Naive thymus-derived CD8-positive, alpha-beta T cell (primary cell): ENCODE measurements at regions not wholly inside any gene's neighbourhood (a gene's known extent, or its start where the extent isn't known, plus 50 kb on each side); places are given as distances from the start of the nearest gene placed in this dataset.

Experiments used
- ATAC-seq, 2 donors: fragments of 150-1000 bp; cut with Tn5 transposase in 1 of 2; sonication (Bioruptor Pico), chemical (Tn5 transposase) in 1 of 2; 1 replicate in 1 of 2; 2 replicates in 1 of 2; pipeline ENCODE4 v1.10.0; 2021; ENCODE audit warnings: mild to moderate bottlenecking in 2 of 2, moderate library complexity in 2 of 2
- POLR2A ChIA-PET: fragments of 350-600 bp; sonication (Branson Sonifier 250); formaldehyde crosslinking; loops from one replicate; lab custom pipeline; 2021; ENCODE audit warnings: antibody characterized with exemption; lab: Charles Lee
- DNase-seq, 10 donors: peaks; one replicate each; pipeline versions ENCODE4 v3.0.0 to v3.0.0-alpha.2; 2020 to 2022
- H3K27ac Mint-ChIP-seq, 10 donors: one replicate each; pipeline ENCODE4 v1.8.0; 2020 to 2022; ENCODE audit warnings: mild to moderate bottlenecking in 10 of 10, mixed read lengths in 10 of 10, moderate library complexity in 4 of 10, inconsistent platforms in 1 of 10
- H3K27me3 Mint-ChIP-seq, 5 donors: one replicate each; pipeline ENCODE4 v1.8.0; 2021 to 2022; ENCODE audit warnings: mixed read lengths in 5 of 5
- H3K36me3 Mint-ChIP-seq, 3 donors: one replicate each; pipeline ENCODE4 v1.8.0; 2020 to 2022; ENCODE audit warnings: mixed read lengths in 3 of 3, mild to moderate bottlenecking in 2 of 3, inconsistent platforms in 1 of 3
- H3K4me1 Mint-ChIP-seq, 4 donors: one replicate each; pipeline ENCODE4 v1.8.0; 2021 to 2022; ENCODE audit warnings: mixed read lengths in 4 of 4
- H3K4me3 Mint-ChIP-seq, 10 donors: one replicate each; pipeline ENCODE4 v1.8.0; 2020 to 2022; ENCODE audit warnings: mild to moderate bottlenecking in 10 of 10, mixed read lengths in 10 of 10, moderate library complexity in 6 of 10, inconsistent platforms in 1 of 10
- H3K9me3 Mint-ChIP-seq, 9 donors: one replicate each; pipeline ENCODE4 v1.8.0; 2020 to 2022; ENCODE audit warnings: mixed read lengths in 9 of 9, mild to moderate bottlenecking in 3 of 9, inconsistent platforms in 1 of 9, moderate library complexity in 1 of 9

DNA sequence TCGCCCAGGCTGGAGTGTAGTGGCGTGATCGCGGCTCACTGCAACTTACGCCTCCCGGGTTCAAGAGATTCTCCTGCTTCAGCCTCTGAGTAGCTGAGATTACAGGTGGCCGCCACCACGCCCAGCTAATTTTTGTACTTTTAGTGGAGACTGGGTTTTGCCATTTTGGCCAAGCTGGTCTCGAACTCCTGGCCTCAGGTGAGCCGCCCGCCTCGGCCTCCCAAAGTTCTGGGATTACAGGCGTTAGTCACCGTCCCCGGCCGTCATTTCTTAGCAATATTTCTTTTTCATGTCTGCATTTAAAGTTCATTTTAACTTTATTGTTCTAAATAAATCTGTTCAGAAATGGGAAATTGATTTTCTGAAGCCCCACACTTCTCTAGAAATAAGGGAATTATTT lies 597.3 kb upstream of the DDX18 start:
- H3K27ac Mint-ChIP-seq, result no peak overlapping the region
- no peaks in the 10 kb centered on the region for H3K36me3 Mint-ChIP-seq
- no peak for DNase-seq
- no peaks in the 10 kb centered on the region for H3K4me1 Mint-ChIP-seq
- no peak for ATAC-seq
- POLR2A ChIA-PET, result no interaction called here
- H3K9me3 Mint-ChIP-seq, result peaks cover 4 to 35% (median 11%) of the 10 kb centered on the region in 9 donors
- H3K4me3 Mint-ChIP-seq, result no peak overlapping the region
- H3K27me3 Mint-ChIP-seq, result no peaks in the 10 kb centered on the region

DNA sequence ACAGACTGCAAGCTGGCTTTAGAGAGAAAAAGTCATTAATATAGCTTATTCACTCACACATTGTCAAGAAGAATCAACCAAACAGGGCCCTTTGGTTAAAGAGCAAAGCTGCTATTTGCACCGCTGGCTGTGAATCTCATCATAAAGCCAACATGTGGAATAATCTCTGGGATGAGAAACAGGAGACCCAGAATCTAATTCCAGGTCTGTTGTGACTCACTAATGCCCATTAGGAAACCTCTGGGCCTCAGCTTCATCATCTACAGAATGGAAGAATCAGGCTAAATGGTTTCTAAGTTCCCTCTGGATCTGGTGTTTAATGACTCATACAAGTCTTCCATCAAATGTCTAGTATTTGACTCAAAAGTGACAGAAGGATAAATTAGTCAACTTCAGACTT lies 591.7 kb upstream of the DDX18 start:
- Mint-ChIP-seq H3K27me3 (no peaks in the 10 kb centered on the region), H3K4me3 (no peak overlapping the region), H3K27ac (no peak overlapping the region), H3K4me1 (no peaks in the 10 kb centered on the region), H3K36me3 (peaks cover 0 to 3% (median 0%) of the 10 kb centered on the region in 3 donors), H3K9me3 (peaks cover 0 to 36% (median 12%) of the 10 kb centered on the region in 9 donors)
- POLR2A ChIA-PET, result no interaction called here
- DNase-seq (no peak), ATAC-seq (no peak)

DNA sequence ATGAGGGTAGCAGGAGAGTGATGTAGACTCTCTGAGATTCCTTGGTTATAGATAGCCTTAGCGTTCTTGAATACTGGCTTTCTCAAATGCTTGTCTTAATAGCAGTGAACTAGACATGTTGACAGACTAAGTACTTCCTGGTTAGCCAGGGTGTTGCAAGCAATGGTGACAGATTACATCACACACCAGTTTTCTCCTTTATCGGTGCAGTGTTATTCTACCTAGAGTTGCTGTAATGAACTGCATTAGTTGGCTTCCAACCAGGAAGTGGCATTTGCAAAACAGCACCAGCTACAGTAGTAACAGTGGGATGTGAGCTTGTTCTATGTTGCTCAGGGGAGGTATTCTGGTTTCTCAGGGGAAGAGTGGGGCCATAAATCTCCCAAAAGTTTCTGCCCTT lies 582.2 kb upstream of the DDX18 start:
- DNase-seq (no peak), ATAC-seq (no peak)
- H3K4me1 Mint-ChIP-seq, result no peaks in the 10 kb centered on the region
- no peaks in the 10 kb centered on the region for H3K27me3 Mint-ChIP-seq
- POLR2A ChIA-PET, result no interaction called here
- H3K4me3 Mint-ChIP-seq, result no peak overlapping the region
- peak overlapping the region in 1 of 10 donors; percentile 18 for H3K27ac Mint-ChIP-seq
- peaks cover 8 to 63% (median 25%) of the 10 kb centered on the region in 9 donors for H3K9me3 Mint-ChIP-seq
- peaks cover 0 to 11% (median 0%) of the 10 kb centered on the region in 3 donors for H3K36me3 Mint-ChIP-seq

DNA sequence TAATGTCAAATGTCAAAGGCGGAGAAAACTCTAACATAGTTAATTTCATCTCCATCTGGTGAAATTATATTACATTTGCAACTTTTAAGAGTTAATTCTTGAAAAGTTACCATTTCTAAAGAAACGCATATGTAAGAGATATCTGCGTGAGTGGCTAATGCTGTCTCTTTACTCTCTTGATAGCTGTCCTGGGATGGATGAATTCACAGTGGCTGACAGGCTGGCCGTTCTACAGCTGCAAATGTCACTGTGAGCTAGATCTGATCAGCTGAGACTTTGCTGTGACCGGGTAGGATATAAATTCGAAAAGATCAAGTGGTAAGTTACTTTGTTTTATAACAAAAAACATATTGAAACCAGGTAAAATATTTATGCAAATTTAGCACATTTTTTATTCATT lies 557.1 kb upstream of the DDX18 start:
- H3K9me3 Mint-ChIP-seq, result peaks cover 0 to 23% (median 5%) of the 10 kb centered on the region in 9 donors
- POLR2A ChIA-PET, result no interaction called here
- no peak overlapping the region for H3K27ac Mint-ChIP-seq

DNA sequence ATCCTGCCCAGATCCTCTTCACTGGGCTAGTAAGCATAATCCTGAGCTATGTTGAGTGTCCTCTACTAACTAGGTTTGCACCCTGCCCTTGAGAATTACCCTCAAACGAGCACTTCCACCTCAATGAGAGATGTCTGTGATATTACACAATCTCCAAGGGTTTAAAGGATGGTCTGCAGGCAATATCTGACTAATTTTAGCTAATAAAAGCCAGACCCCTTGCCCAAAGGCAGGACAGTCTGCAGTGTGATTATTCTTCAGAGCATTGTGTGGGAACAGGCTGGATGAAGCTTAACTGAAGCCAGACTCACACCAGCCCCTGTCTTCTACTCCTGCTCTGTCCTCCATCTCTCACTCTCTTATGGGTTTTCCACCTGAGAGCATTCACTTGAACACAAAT lies 544.9 kb upstream of the DDX18 start:
- Mint-ChIP-seq H3K27me3 (no peaks in the 10 kb centered on the region), H3K4me3 (no peak overlapping the region), H3K27ac (no peak overlapping the region), H3K9me3 (peaks cover 4 to 23% (median 6%) of the 10 kb centered on the region in 9 donors), H3K36me3 (no peaks in the 10 kb centered on the region), H3K4me1 (no peaks in the 10 kb centered on the region)
- POLR2A ChIA-PET, result no interaction called here
- DNase-seq, result no peak
- ATAC-seq, result no peak

More for the DNA sequence above, 557.1 kb upstream of the DDX18 start:
- no peak overlapping the region for H3K4me3 Mint-ChIP-seq
- no peaks in the 10 kb centered on the region for H3K36me3 Mint-ChIP-seq
- ATAC-seq (no peak), DNase-seq (no peak)
- no peaks in the 10 kb centered on the region for H3K4me1 Mint-ChIP-seq
- no peaks in the 10 kb centered on the region for H3K27me3 Mint-ChIP-seq

DNA sequence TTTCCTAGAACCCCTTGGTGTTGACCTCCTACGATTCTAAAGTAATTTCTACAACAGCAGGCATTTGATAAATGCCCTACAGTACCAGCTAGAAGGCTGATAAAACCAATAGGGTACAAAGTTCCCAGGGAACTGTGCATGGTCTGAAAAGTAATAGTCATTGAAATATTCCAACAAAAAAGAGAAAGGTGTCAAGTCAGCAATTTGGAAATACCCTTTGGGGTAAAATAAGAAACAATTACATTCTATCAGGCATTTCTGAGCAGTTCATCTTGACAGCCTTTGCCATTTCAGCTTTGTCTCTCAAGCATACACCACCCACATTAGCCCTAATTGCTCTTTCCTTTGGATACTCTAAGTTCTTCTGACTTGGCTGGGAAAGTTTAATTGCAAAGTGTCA lies 542.9 kb upstream of the DDX18 start:
- Mint-ChIP-seq H3K36me3 (no peaks in the 10 kb centered on the region), H3K27ac (no peak overlapping the region), H3K27me3 (no peaks in the 10 kb centered on the region), H3K4me1 (no peaks in the 10 kb centered on the region), H3K9me3 (peaks cover 0 to 23% (median 10%) of the 10 kb centered on the region in 9 donors), H3K4me3 (no peak overlapping the region)
- DNase-seq (no peak), ATAC-seq (no peak)
- POLR2A ChIA-PET, result no interaction called here

DNA sequence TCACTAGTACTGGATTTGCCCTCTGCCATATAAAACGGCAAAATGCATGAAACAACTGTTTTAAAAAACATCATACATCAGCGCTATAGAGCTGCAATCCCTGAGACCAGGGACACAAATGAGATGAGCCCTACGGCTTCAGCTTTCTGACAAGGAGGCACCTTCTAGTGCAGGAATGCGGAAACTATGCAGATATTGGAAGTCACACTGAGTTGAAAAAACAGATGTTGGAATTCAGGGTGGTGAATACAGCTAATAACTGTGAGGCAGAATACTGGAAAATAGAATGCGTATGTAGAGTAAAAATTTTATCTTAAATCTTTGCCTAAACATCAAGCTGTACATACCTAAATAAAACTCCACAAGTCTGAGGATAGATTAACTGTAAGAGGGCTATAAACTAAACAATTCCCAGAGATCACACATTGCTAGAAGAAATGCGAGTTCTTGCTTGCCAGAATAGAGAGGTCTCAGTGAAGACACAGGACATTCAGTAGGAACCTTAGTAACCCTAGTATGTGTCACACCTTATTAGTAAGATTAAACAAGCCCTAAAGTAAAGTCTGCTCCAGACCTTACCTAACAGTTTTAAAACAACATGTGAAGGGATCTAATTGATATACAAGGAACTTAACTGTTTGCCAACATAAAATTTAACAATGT lies 541.4 kb upstream of the DDX18 start:
- no peak for DNase-seq
- POLR2A ChIA-PET, result no interaction called here
- Mint-ChIP-seq H3K4me1 (no peaks in the 10 kb centered on the region), H3K4me3 (no peak overlapping the region), H3K36me3 (no peaks in the 10 kb centered on the region), H3K9me3 (peaks cover 0 to 27% (median 7%) of the 10 kb centered on the region in 9 donors), H3K27ac (no peak overlapping the region), H3K27me3 (no peaks in the 10 kb centered on the region)
- no peak for ATAC-seq

DNA sequence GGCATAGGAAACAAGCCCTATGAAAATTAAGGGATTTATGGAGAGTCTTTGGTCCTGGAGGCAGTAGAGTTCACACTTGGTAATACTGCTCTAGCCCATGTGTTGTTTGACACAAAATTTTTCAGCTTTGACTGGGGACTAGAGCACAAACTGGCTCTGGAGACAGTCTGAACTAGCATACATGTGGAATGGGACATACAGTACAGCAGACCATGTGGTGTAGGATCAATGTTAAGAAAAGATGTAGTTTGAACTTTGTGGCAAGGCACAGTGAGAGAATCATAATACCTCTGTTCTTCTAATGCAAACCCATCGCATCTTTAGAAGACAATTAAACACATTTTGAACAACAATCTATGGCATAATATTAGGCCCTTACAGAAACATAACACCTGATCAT lies 521.5 kb upstream of the DDX18 start:
- POLR2A ChIA-PET, result no interaction called here
- no peaks in the 10 kb centered on the region for H3K4me1 Mint-ChIP-seq
- no peak overlapping the region for H3K4me3 Mint-ChIP-seq
- H3K36me3 Mint-ChIP-seq, result no peaks in the 10 kb centered on the region
- no peaks in the 10 kb centered on the region for H3K27me3 Mint-ChIP-seq
- DNase-seq (no peak), ATAC-seq (no peak)
- peaks cover 1 to 29% (median 8%) of the 10 kb centered on the region in 9 donors for H3K9me3 Mint-ChIP-seq
- no peak overlapping the region for H3K27ac Mint-ChIP-seq

DNA sequence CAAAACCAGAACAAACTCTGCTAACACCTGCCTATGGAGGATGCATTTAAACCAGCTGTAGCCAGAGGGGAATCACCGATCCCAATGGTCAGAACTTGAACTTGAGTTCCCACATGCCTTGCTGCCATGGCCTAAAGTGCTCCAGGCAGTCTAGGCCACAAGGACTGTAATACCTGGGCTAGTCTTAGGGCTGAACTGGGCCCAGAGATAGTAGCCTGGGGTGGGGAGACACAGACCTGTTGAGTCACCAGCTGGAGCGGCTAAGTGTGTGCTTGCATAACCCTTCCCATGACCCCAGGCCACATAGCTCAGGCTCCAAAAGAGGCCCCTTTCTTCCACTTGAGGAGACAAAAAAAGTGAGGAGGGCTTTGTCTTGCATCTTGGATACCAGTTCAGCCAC lies 515.0 kb upstream of the DDX18 start:
- ATAC-seq (no peak), DNase-seq (no peak)
- H3K9me3 Mint-ChIP-seq, result peaks cover 0 to 38% (median 6%) of the 10 kb centered on the region in 9 donors
- no peaks in the 10 kb centered on the region for H3K36me3 Mint-ChIP-seq
- peaks cover 0 to 4% (median 0%) of the 10 kb centered on the region in 5 donors for H3K27me3 Mint-ChIP-seq
- H3K4me1 Mint-ChIP-seq, result no peaks in the 10 kb centered on the region
- POLR2A ChIA-PET, result no interaction called here
- H3K4me3 Mint-ChIP-seq, result no peak overlapping the region
- H3K27ac Mint-ChIP-seq, result no peak overlapping the region

DNA sequence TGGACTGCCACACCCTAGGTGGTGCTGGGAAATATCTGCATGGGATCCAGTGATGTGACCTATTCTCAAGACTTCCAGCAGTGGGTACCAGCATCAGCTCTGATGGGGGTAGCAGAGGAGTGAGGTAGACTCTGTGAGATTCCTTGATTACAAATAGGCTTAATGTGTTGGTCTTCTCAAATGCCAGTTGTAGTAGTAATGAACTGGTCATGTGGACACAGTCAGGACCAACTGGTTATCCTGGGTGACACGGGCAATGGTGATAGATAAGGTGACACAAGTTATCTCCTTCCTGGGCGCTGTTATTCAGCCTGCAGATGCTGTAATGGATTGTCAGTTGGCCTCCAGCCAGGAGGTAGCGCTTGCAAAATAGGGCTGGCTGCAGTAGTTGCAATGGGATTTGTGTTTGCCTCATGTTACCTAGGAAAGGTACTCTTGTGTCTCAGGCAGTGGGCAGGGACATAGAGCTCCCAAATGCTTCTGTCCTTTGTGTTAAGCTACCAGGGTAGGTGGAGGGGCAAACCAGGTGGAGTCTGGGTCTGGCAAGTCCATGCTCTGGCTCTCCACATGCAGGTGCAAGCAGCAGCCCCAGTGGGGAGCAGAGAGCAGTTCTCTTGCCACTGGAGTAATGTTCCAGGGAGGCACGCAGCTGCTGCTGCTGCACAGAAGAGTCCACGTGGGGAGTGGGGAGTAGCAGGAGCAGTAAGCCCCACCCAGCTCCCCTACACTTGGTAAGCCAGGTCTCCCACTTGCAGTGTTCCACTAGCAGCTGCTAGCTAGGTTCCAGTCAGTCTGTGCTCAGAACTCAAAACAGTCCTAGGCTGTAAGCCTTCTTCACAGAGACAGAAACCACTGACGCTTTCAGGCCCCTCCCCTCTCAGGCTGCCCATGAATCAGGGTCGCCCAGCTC lies 505.4 kb upstream of the DDX18 start:
- no peak for ATAC-seq
- H3K4me3 Mint-ChIP-seq, result no peak overlapping the region
- peaks cover 0 to 16% (median 5%) of the 10 kb centered on the region in 9 donors for H3K9me3 Mint-ChIP-seq
- no peaks in the 10 kb centered on the region for H3K36me3 Mint-ChIP-seq
- no peak overlapping the region for H3K27ac Mint-ChIP-seq
- DNase-seq, result no peak
- no peaks in the 10 kb centered on the region for H3K27me3 Mint-ChIP-seq
- no peaks in the 10 kb centered on the region for H3K4me1 Mint-ChIP-seq
- POLR2A ChIA-PET, result no interaction called here

DNA sequence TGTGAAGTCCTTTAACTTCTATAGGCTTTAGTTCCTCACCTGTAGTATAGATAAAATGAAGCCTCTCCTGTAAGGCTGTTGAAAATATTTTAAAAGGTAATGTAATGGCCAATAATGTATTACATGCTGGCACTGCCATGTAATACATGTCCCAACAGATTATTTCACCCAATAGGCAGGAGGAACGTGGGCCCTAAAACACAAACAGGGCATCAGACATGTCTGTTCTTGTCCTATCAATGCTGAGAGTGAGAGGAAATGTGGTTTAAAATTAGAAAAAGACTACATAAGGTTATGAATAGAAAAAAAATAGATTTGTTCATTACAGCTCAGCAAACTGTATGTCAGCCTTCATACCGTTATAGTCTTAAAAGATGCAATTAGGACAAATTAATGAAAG lies 492.7 kb upstream of the DDX18 start:
- Mint-ChIP-seq H3K9me3 (peaks cover 0 to 33% (median 8%) of the 10 kb centered on the region in 9 donors), H3K4me3 (no peak overlapping the region)

DNA sequence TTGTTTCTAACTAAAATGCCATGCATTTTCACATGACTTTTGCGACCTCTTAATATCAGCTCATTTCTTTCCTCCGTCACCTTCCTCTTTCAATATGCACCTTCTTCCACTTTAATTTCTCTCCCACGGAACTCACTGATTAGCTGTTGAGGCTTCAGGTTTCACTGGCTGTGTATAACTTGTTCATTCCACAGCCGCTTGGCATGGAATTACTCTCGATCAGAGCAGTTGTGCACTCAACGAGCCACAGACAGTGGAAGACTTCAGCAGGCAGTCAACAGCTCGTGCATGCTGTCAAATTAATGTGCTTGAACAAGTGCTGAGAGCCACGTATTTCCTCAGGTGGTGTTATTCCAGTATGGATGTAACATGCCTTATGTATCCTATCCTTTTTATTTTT lies 491.2 kb upstream of the DDX18 start:
- Mint-ChIP-seq H3K4me1 (no peaks in the 10 kb centered on the region), H3K36me3 (no peaks in the 10 kb centered on the region), H3K4me3 (no peak overlapping the region), H3K9me3 (peaks cover 0 to 21% (median 4%) of the 10 kb centered on the region in 9 donors), H3K27me3 (no peaks in the 10 kb centered on the region), H3K27ac (no peak overlapping the region)
- ATAC-seq (no peak), DNase-seq (no peak)
- POLR2A ChIA-PET, result no interaction called here

More for the DNA sequence above, 492.7 kb upstream of the DDX18 start:
- POLR2A ChIA-PET, result no interaction called here
- no peak for DNase-seq
- Mint-ChIP-seq H3K27ac (no peak overlapping the region), H3K27me3 (no peaks in the 10 kb centered on the region), H3K4me1 (no peaks in the 10 kb centered on the region), H3K36me3 (no peaks in the 10 kb centered on the region)
- no peak for ATAC-seq

DNA sequence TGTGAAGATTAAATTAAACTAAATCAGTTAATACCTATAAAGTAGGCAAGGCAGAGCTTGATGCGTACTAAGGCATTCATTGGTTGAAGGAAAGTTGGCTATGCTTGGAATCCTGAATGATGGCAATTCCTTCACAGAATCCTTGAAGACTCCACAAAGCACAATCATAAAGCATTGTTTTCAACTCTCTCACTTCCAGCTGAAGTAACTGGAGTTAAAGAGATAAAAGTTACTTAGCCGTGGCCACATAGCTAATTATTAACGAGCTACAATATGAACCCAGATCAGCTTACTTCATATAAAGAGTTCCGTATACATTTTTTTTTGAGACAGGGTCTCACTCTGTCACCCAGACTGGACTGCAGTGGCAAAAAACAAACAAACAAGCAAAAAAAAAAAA lies 483.9 kb upstream of the DDX18 start:
- Mint-ChIP-seq H3K9me3 (peaks cover 0 to 18% (median 0%) of the 10 kb centered on the region in 9 donors), H3K27me3 (no peaks in the 10 kb centered on the region), H3K4me1 (no peaks in the 10 kb centered on the region), H3K4me3 (no peak overlapping the region), H3K27ac (no peak overlapping the region), H3K36me3 (no peaks in the 10 kb centered on the region)
- ATAC-seq (no peak), DNase-seq (no peak)
- POLR2A ChIA-PET, result no interaction called here
